ENCODE measurements at regions not wholly inside any gene's neighbourhood (a gene's known extent, or its start where the extent isn't known, plus 50 kb on each side); places are given as distances from the start of the nearest gene placed in this dataset.
A peak's percentile ranks its signal among the peaks of the same experiment; 100 is the strongest.

GRCh38 chr4:41435510-41435909, 102.4 kb upstream of the LIMCH1 start:
- no peak for TF ChIP-seq CTCF (IDR thresholded peaks at IDR 0.05; ENCODE audit: control insufficient read depth, extremely low read depth, insufficient read depth)
- no peak for DNase-seq (ENCODE audit: low read depth)
- no peak overlapping the region for H3K4me3 ChIP-seq (ENCODE audit: low read depth, low read length)

GRCh38 chr4:41436419-41436818, 101.5 kb upstream of the LIMCH1 start:
- TF ChIP-seq CTCF (IDR thresholded peaks at IDR 0.05; ENCODE audit: control insufficient read depth, extremely low read depth, insufficient read depth) = no peak
- no peak overlapping the region for H3K4me3 ChIP-seq (ENCODE audit: low read depth, low read length)
- DNase-seq (ENCODE audit: low read depth) = no peak

- no peak overlapping the region for H3K4me3 ChIP-seq (ENCODE audit: low read depth, low read length)
- DNase-seq (ENCODE audit: low read depth) = no peak
- no peak for TF ChIP-seq CTCF (IDR thresholded peaks at IDR 0.05; ENCODE audit: control insufficient read depth, extremely low read depth, insufficient read depth)
Observed at GRCh38 chr4:41437111-41437536, 100.8 kb upstream of the LIMCH1 start.

GRCh38 chr4:41438931-41439297, 99.0 kb upstream of the LIMCH1 start:
- TF ChIP-seq CTCF (IDR thresholded peaks at IDR 0.05; ENCODE audit: control insufficient read depth, extremely low read depth, insufficient read depth) = no peak
- H3K4me3 ChIP-seq (ENCODE audit: low read depth, low read length) = no peak overlapping the region
- DNase-seq (ENCODE audit: low read depth) = no peak

GRCh38 chr4:41442810-41443209, 95.1 kb upstream of the LIMCH1 start:
- no peak for TF ChIP-seq CTCF (IDR thresholded peaks at IDR 0.05; ENCODE audit: control insufficient read depth, extremely low read depth, insufficient read depth)
- 0 out of 2 replicates have a peak overlapping the region, but pooled peaks have one; percentile 16 for H3K4me3 ChIP-seq (ENCODE audit: low read depth, low read length)
- peak; percentile 97 for DNase-seq (ENCODE audit: low read depth)

- DNase-seq (ENCODE audit: low read depth) = no peak
- peak overlapping the region; percentile 16; the same call in 1 of the 2 replicates for H3K4me3 ChIP-seq (ENCODE audit: low read depth, low read length)
- no peak for TF ChIP-seq CTCF (IDR thresholded peaks at IDR 0.05; ENCODE audit: control insufficient read depth, extremely low read depth, insufficient read depth)
Observed at GRCh38 chr4:41443340-41444079, 94.4 kb upstream of the LIMCH1 start.

- TF ChIP-seq CTCF (IDR thresholded peaks at IDR 0.05; ENCODE audit: control insufficient read depth, extremely low read depth, insufficient read depth) = no peak
- H3K4me3 ChIP-seq (ENCODE audit: low read depth, low read length) = no peak overlapping the region
- DNase-seq (ENCODE audit: low read depth) = no peak
Observed at GRCh38 chr4:41446391-41446790, 91.6 kb upstream of the LIMCH1 start.
